Activated CD8-positive, alpha-beta memory T cell treated with anti-CD3 and anti-CD28 coated beads, Interleukin-2, amount 10 ng/mL, durations not matched to agents 7 days and 5 days (primary cell): ENCODE measurements at regions not wholly inside any gene's neighbourhood (a gene's known extent, or its start where the extent isn't known, plus 50 kb on each side); places are given as distances from the start of the nearest gene placed in this dataset.

Experiments
- ATAC-seq: fragments of 150-1000 bp; cut with Tn5 transposase; one replicate; pipeline ENCODE4 v1.10.0; 2021; ENCODE audit warnings: moderate library complexity
- CTCF ChIA-PET: fragments of 350-600 bp; sonication (Branson Sonifier 250); formaldehyde crosslinking; loops from one replicate; lab custom pipeline; 2021; ENCODE audit warnings: antibody characterized with exemption; lab: Charles Lee
- DNase-seq: peaks from one replicate; pipeline ENCODE4 v3.0.0-alpha.2; 2020
- H3K27ac Mint-ChIP-seq: one replicate; pipeline ENCODE4 v1.8.0; 2021; ENCODE audit warnings: mild to moderate bottlenecking, mixed read lengths
- H3K27me3 Mint-ChIP-seq: one replicate; pipeline ENCODE4 v1.8.0; 2021; ENCODE audit warnings: mixed read lengths
- H3K36me3 Mint-ChIP-seq: one replicate; pipeline ENCODE4 v1.8.0; 2021; ENCODE audit warnings: mild to moderate bottlenecking, mixed read lengths
- H3K4me1 Mint-ChIP-seq: one replicate; pipeline ENCODE4 v1.8.0; 2021; ENCODE audit warnings: mixed read lengths
- H3K4me3 Mint-ChIP-seq: one replicate; pipeline ENCODE4 v1.8.0; 2021; ENCODE audit warnings: mild to moderate bottlenecking, moderate library complexity, mixed read lengths
- H3K9me3 Mint-ChIP-seq: one replicate; pipeline ENCODE4 v1.8.0; 2022; ENCODE audit warnings: low read depth, mixed read lengths

GRCh38 chr2:48912110-48912509 lies 156.6 kb upstream of the LHCGR start:
- no peak overlapping the region for H3K4me3 Mint-ChIP-seq
- H3K27ac Mint-ChIP-seq: no peak overlapping the region
- no peaks in the 10 kb centered on the region for H3K4me1 Mint-ChIP-seq
- ATAC-seq (no peak), DNase-seq (no peak)
- CTCF ChIA-PET: no interaction called here
- no peaks in the 10 kb centered on the region for H3K9me3 Mint-ChIP-seq
- no peaks in the 10 kb centered on the region for H3K27me3 Mint-ChIP-seq
- H3K36me3 Mint-ChIP-seq: no peaks in the 10 kb centered on the region

GRCh38 chr2:48910961-48911360 lies 155.4 kb upstream of the LHCGR start:
- Mint-ChIP-seq H3K36me3 (no peaks in the 10 kb centered on the region), H3K27me3 (no peaks in the 10 kb centered on the region), H3K9me3 (no peaks in the 10 kb centered on the region), H3K4me3 (no peak overlapping the region), H3K27ac (no peak overlapping the region), H3K4me1 (no peaks in the 10 kb centered on the region)
- DNase-seq: no peak
- no peak for ATAC-seq
- CTCF ChIA-PET: no interaction called here

- DNase-seq (no peak), ATAC-seq (no peak)
- CTCF ChIA-PET: interaction anchor here (1.0 kb wide), 1 partner anchor 40 kb away, joined by 4 read pairs; no protein-coding TSS in a partner anchor
- H3K27me3 Mint-ChIP-seq: no peaks in the 10 kb centered on the region
- no peaks in the 10 kb centered on the region for H3K9me3 Mint-ChIP-seq
- H3K27ac Mint-ChIP-seq: no peak overlapping the region
- no peaks in the 10 kb centered on the region for H3K36me3 Mint-ChIP-seq
- H3K4me3 Mint-ChIP-seq: no peak overlapping the region
- no peaks in the 10 kb centered on the region for H3K4me1 Mint-ChIP-seq
Observed at GRCh38 chr2:48906633-48907032, 151.1 kb upstream of the LHCGR start.

- CTCF ChIA-PET: interaction anchor here (1.0 kb wide), 1 partner anchor 41 kb away, joined by 4 read pairs; no protein-coding TSS in a partner anchor
- Mint-ChIP-seq H3K27me3 (no peaks in the 10 kb centered on the region), H3K4me1 (no peaks in the 10 kb centered on the region), H3K9me3 (no peaks in the 10 kb centered on the region), H3K27ac (no peak overlapping the region), H3K36me3 (no peaks in the 10 kb centered on the region), H3K4me3 (no peak overlapping the region)
- DNase-seq (no peak), ATAC-seq (no peak)
Observed at GRCh38 chr2:48905696-48906095, 150.2 kb upstream of the LHCGR start.

GRCh38 chr2:48902521-48902920 lies 147.0 kb upstream of the LHCGR start:
- H3K36me3 Mint-ChIP-seq: no peaks in the 10 kb centered on the region

GRCh38 chr2:48901416-48901815 lies 145.9 kb upstream of the LHCGR start:
- ATAC-seq (no peak), DNase-seq (no peak)
- Mint-ChIP-seq H3K27ac (no peak overlapping the region), H3K4me3 (no peak overlapping the region), H3K36me3 (no peaks in the 10 kb centered on the region), H3K9me3 (no peaks in the 10 kb centered on the region), H3K4me1 (no peaks in the 10 kb centered on the region), H3K27me3 (no peaks in the 10 kb centered on the region)
- CTCF ChIA-PET: no interaction called here

More at GRCh38 chr2:48902521-48902920, 147.0 kb upstream of the LHCGR start:
- DNase-seq (no peak), ATAC-seq (no peak)
- Mint-ChIP-seq H3K4me1 (no peaks in the 10 kb centered on the region), H3K4me3 (no peak overlapping the region), H3K27ac (no peak overlapping the region), H3K9me3 (no peaks in the 10 kb centered on the region), H3K27me3 (no peaks in the 10 kb centered on the region)
- CTCF ChIA-PET: no interaction called here

GRCh38 chr2:48901015-48901343 lies 145.5 kb upstream of the LHCGR start:
- no peak overlapping the region for H3K4me3 Mint-ChIP-seq
- no peaks in the 10 kb centered on the region for H3K4me1 Mint-ChIP-seq
- H3K27ac Mint-ChIP-seq: no peak overlapping the region
- no peak for ATAC-seq
- DNase-seq: no peak
- no peaks in the 10 kb centered on the region for H3K27me3 Mint-ChIP-seq
- H3K9me3 Mint-ChIP-seq: no peaks in the 10 kb centered on the region
- no peaks in the 10 kb centered on the region for H3K36me3 Mint-ChIP-seq
- CTCF ChIA-PET: no interaction called here

- DNase-seq (no peak), ATAC-seq (no peak)
- H3K36me3 Mint-ChIP-seq: no peaks in the 10 kb centered on the region
- CTCF ChIA-PET: no interaction called here
- no peaks in the 10 kb centered on the region for H3K27me3 Mint-ChIP-seq
- H3K4me3 Mint-ChIP-seq: no peak overlapping the region
- no peaks in the 10 kb centered on the region for H3K9me3 Mint-ChIP-seq
- H3K27ac Mint-ChIP-seq: no peak overlapping the region
- H3K4me1 Mint-ChIP-seq: no peaks in the 10 kb centered on the region
Observed at GRCh38 chr2:48900321-48901014, 144.9 kb upstream of the LHCGR start.

- H3K27ac Mint-ChIP-seq: no peak overlapping the region
- no peak overlapping the region for H3K4me3 Mint-ChIP-seq
- CTCF ChIA-PET: no interaction called here
- DNase-seq (no peak), ATAC-seq (no peak)
- no peaks in the 10 kb centered on the region for H3K4me1 Mint-ChIP-seq
- H3K9me3 Mint-ChIP-seq: no peaks in the 10 kb centered on the region
- H3K36me3 Mint-ChIP-seq: no peaks in the 10 kb centered on the region
- H3K27me3 Mint-ChIP-seq: no peaks in the 10 kb centered on the region
Observed at GRCh38 chr2:48896870-48897269, 141.3 kb upstream of the LHCGR start.

- ATAC-seq (no peak), DNase-seq (no peak)
- CTCF ChIA-PET: no interaction called here
- no peaks in the 10 kb centered on the region for H3K27me3 Mint-ChIP-seq
- no peaks in the 10 kb centered on the region for H3K36me3 Mint-ChIP-seq
- no peak overlapping the region for H3K4me3 Mint-ChIP-seq
- H3K27ac Mint-ChIP-seq: no peak overlapping the region
- no peaks in the 10 kb centered on the region for H3K4me1 Mint-ChIP-seq
- H3K9me3 Mint-ChIP-seq: no peaks in the 10 kb centered on the region
Observed at GRCh38 chr2:48890454-48891131, 135.1 kb upstream of the LHCGR start.

GRCh38 chr2:48888066-48888465 lies 132.5 kb upstream of the LHCGR start:
- H3K27me3 Mint-ChIP-seq: no peaks in the 10 kb centered on the region
- CTCF ChIA-PET: no interaction called here
- H3K4me3 Mint-ChIP-seq: no peak overlapping the region
- no peak for DNase-seq
- no peak for ATAC-seq
- H3K9me3 Mint-ChIP-seq: peaks cover 2% of the 10 kb centered on the region
- no peaks in the 10 kb centered on the region for H3K36me3 Mint-ChIP-seq
- no peaks in the 10 kb centered on the region for H3K4me1 Mint-ChIP-seq
- H3K27ac Mint-ChIP-seq: no peak overlapping the region

GRCh38 chr2:48886919-48887318 lies 131.4 kb upstream of the LHCGR start:
- CTCF ChIA-PET: no interaction called here
- Mint-ChIP-seq H3K4me3 (no peak overlapping the region), H3K4me1 (no peaks in the 10 kb centered on the region), H3K27me3 (no peaks in the 10 kb centered on the region), H3K27ac (no peak overlapping the region), H3K9me3 (peaks cover 2% of the 10 kb centered on the region), H3K36me3 (no peaks in the 10 kb centered on the region)
- ATAC-seq (no peak), DNase-seq (no peak)

- ATAC-seq: no peak
Observed at GRCh38 chr2:48885841-48886240, 130.3 kb upstream of the LHCGR start.

GRCh38 chr2:48883661-48884060 lies 128.1 kb upstream of the LHCGR start:
- no peak for ATAC-seq
- H3K4me3 Mint-ChIP-seq: no peak overlapping the region
- CTCF ChIA-PET: no interaction called here

More at GRCh38 chr2:48885841-48886240, 130.3 kb upstream of the LHCGR start:
- CTCF ChIA-PET: no interaction called here
- no peak overlapping the region for H3K4me3 Mint-ChIP-seq
- H3K27me3 Mint-ChIP-seq: no peaks in the 10 kb centered on the region
- no peaks in the 10 kb centered on the region for H3K4me1 Mint-ChIP-seq
- peaks cover 2% of the 10 kb centered on the region for H3K9me3 Mint-ChIP-seq
- no peak for DNase-seq
- H3K27ac Mint-ChIP-seq: no peak overlapping the region
- H3K36me3 Mint-ChIP-seq: no peaks in the 10 kb centered on the region

More at GRCh38 chr2:48883661-48884060, 128.1 kb upstream of the LHCGR start:
- H3K9me3 Mint-ChIP-seq: peaks cover 2% of the 10 kb centered on the region
- no peaks in the 10 kb centered on the region for H3K36me3 Mint-ChIP-seq
- no peaks in the 10 kb centered on the region for H3K4me1 Mint-ChIP-seq
- no peak for DNase-seq
- no peaks in the 10 kb centered on the region for H3K27me3 Mint-ChIP-seq
- H3K27ac Mint-ChIP-seq: no peak overlapping the region
